Endothelial cell of umbilical vein (primary cell): ENCODE measurements at regions not wholly inside any gene's neighbourhood (a gene's known extent, or its start where the extent isn't known, plus 50 kb on each side); places are given as distances from the start of the nearest gene placed in this dataset.

Experiments used
- BruUV-seq: library from RNA; stranded (reverse); fragments of 400-500 nt; replicated peaks from 2 replicates; lab custom pipeline; 2021; lab: Mats Ljungman, UMichigan
- CTCF ChIA-PET: fragments of 300-600, 350-600 bp; sonication (Branson Sonifier 250); formaldehyde crosslinking; loops from one replicate; lab custom pipeline; 2021; ENCODE audit warnings: antibody characterized with exemption, inconsistent platforms; lab: Charles Lee
- POLR2A ChIA-PET: fragments of 300-600, 350-600 bp; sonication (Branson Sonifier 250); formaldehyde crosslinking; loops from one replicate; lab custom pipeline; 2021; ENCODE audit warnings: antibody characterized with exemption, inconsistent platforms; lab: Charles Lee
- DNase-seq: peaks from one replicate; pipeline ENCODE4 v3.0.0-alpha.2; 2011; ENCODE audit warnings: low read depth, low spot score
- FAIRE-seq: peaks from 2 replicates; lab custom pipeline; 2011; peaks lifted over from hg19 to GRCh38; lab: Jason Lieb, UNC
- H2AFZ ChIP-seq: 2 replicates; pipeline ENCODE4 v1.6.0; 2012; ENCODE audit warnings: low read depth, low read length, control low read depth, inconsistent platforms
- H3K27ac ChIP-seq: 2 replicates; pipeline ENCODE4 v1.5.1; 2011; ENCODE audit warnings: low read depth, mild to moderate bottlenecking, control low read depth, low read length, moderate library complexity; ENCODE audit not compliant: insufficient read depth
- H3K27me3 ChIP-seq, 2 experiments: 2 replicates each; pipeline versions ENCODE4 v1.6.0 to v1.6.1; 2011; ENCODE audit warnings: low read length in 2 of 2, mixed read lengths in 1 of 2; ENCODE audit not compliant: control insufficient read depth in 2 of 2, insufficient read depth in 2 of 2
- H3K36me3 ChIP-seq, 2 experiments: 2 replicates in 1 of 2; 3 replicates in 1 of 2; pipeline ENCODE4 v1.5.1; 2011; ENCODE audit warnings: low read length in 2 of 2, mild to moderate bottlenecking in 1 of 2, moderate library complexity in 1 of 2; ENCODE audit not compliant: control insufficient read depth in 2 of 2, insufficient read depth in 2 of 2; ENCODE audit errors: extremely low read depth in 1 of 2
- H3K4me1 ChIP-seq: 3 replicates; pipeline ENCODE4 v1.5.1; 2011; ENCODE audit warnings: mild to moderate bottlenecking, low read length; ENCODE audit not compliant: control insufficient read depth, insufficient read depth; ENCODE audit errors: extremely low read depth
- H3K4me2 ChIP-seq: 2 replicates; pipeline ENCODE4 v1.6.1; 2011; ENCODE audit warnings: low read length, control low read depth, mixed read lengths; ENCODE audit not compliant: insufficient read depth
- H3K4me3 ChIP-seq, 3 experiments: fragments of 200-600 bp in 1 of 3; sonication (generic), shearing (Covaris generic) in 1 of 3; replicated peaks in 1 of 3; 2 replicates each; pipeline ENCODE4 v1.5.1; 2011 to 2016; ENCODE audit warnings: control low read depth in 3 of 3, low read length in 3 of 3, mild to moderate bottlenecking in 2 of 3, inconsistent platforms in 1 of 3, low read depth in 1 of 3, moderate library complexity in 1 of 3; ENCODE audit not compliant: insufficient read depth in 1 of 3
- H3K79me2 ChIP-seq: 2 replicates; pipeline ENCODE4 v1.6.0; 2012; ENCODE audit warnings: low read length, inconsistent platforms; ENCODE audit not compliant: control insufficient read depth, insufficient read depth
- H3K9ac ChIP-seq: replicated peaks from 2 replicates; pipeline ENCODE3; 2011; ENCODE audit warnings: low read length, control low read depth; ENCODE audit not compliant: insufficient read depth; ENCODE audit errors: extremely low read depth
- H3K9me1 ChIP-seq: replicated peaks from 3 replicates; pipeline ENCODE4 v1.6.0; 2011; ENCODE audit warnings: mild to moderate bottlenecking, low read length; ENCODE audit not compliant: control insufficient read depth, insufficient read depth; ENCODE audit errors: extremely low read depth
- H3K9me3 ChIP-seq: replicated peaks from 2 replicates; pipeline ENCODE4 v1.5.1; 2012; ENCODE audit warnings: low read length, inconsistent platforms; ENCODE audit not compliant: control insufficient read depth, insufficient read depth
- H4K20me1 ChIP-seq: replicated peaks from 2 replicates; pipeline ENCODE3; 2011; ENCODE audit warnings: mild to moderate bottlenecking, low read length; ENCODE audit not compliant: control insufficient read depth, insufficient read depth; ENCODE audit errors: extremely low read depth
- EZH2 ChIP-seq: IDR thresholded peaks from 2 replicates; pipeline ENCODE4 v1.6.1; 2012; ENCODE audit warnings: borderline replicate concordance, low read depth, mild to moderate bottlenecking, moderate library complexity, low read length, inconsistent platforms; ENCODE audit not compliant: severe bottlenecking
- FOS ChIP-seq: IDR thresholded peaks from 2 replicates; pipeline ENCODE4 v1.6.1; 2011; ENCODE audit warnings: mild to moderate bottlenecking, low read length, moderate library complexity, borderline replicate concordance; ENCODE audit not compliant: insufficient read depth
- GATA2 ChIP-seq: IDR thresholded peaks from 2 replicates; pipeline ENCODE4 v1.7.0; 2011; ENCODE audit warnings: low read depth, mild to moderate bottlenecking, moderate library complexity, mixed read lengths, low read length; ENCODE audit not compliant: insufficient read length, insufficient read depth
- JUN ChIP-seq: IDR thresholded peaks from 2 replicates; pipeline ENCODE4 v1.6.1; 2011; ENCODE audit warnings: borderline replicate concordance, low read depth; ENCODE audit not compliant: insufficient read length, insufficient read depth
- MYC ChIP-seq: IDR thresholded peaks from one replicate; pipeline ENCODE4 v1.6.1; 2011; ENCODE audit warnings: mild to moderate bottlenecking, low read depth, low read length
- POLR2A ChIP-seq: IDR thresholded peaks from 2 replicates; pipeline ENCODE4 v1.6.1; 2012; ENCODE audit warnings: low read depth, mild to moderate bottlenecking, control low read depth, low read length
- POLR2AphosphoS5 ChIP-seq: IDR thresholded peaks from 2 replicates; pipeline ENCODE4 v1.6.1; 2012; ENCODE audit warnings: low read depth, mild to moderate bottlenecking, control low read depth, low read length, moderate library complexity; ENCODE audit not compliant: insufficient read depth
- dilution Hi-C: fragments of 300-500 bp; cut with MboI; formaldehyde crosslinking; loops from one replicate; pipeline ENCODE4 v1.15.0; 2019; ENCODE audit warnings: low sequenced_read_pairs; ENCODE audit not compliant: extremely low pct_ligation_motif_present
- intact Hi-C: fragments of 100-400 bp; cut with micrococcal nuclease; formaldehyde crosslinking; loops from one replicate; pipeline ENCODE4 v1.10.0; 2022
- TF ChIP-seq, protein P1 (sequence below): IDR thresholded peaks from 2 replicates; pipeline ENCODE4 v1.6.1; 2011; ENCODE audit not compliant: insufficient read depth, insufficient read length
- TF ChIP-seq, protein P2 (sequence below), 2 donors: IDR thresholded peaks; 1 replicate in 1 of 2; 2 replicates in 1 of 2; pipeline ENCODE4 v1.5.1; 2011; ENCODE audit warnings: low read length in 2 of 2, mild to moderate bottlenecking in 2 of 2, moderate library complexity in 2 of 2, control low read depth in 1 of 2, inconsistent platforms in 1 of 2, low read depth in 1 of 2; ENCODE audit not compliant: insufficient read depth in 1 of 2; ENCODE audit errors: extremely low read depth in 1 of 2

DNA sequence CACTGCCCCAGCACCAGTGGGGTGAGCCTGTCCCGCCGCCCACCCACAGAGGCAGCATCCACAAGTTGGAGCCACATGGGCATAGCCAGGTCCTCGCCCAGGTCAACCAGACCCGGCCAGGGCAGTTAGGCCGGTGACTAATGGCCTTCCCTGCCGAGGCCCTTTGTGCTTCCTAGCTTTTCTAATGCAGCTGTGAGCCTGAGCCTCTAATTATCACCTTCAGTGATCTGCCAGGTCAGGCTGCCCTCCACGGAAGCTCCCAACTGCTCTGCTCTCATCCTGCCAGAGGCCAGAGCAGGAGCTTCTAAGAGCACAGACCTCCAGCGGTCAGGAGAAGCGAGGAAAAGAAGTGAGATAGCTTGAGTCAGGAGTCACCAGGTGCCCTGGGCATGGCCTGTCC, 87.1 kb upstream of the PPP1R26 start:
- FAIRE-seq (no peak), DNase-seq (no peak)
- ChIA-PET CTCF (no interaction called here), POLR2A (no interaction called here)
- Histone ChIP-seq H3K9ac (no peak overlapping the region), H3K27ac (no peak overlapping the region), H2AFZ (no peak overlapping the region), H3K9me3 (peaks cover 5% of the 10 kb centered on the region), H3K4me1 (no peaks in the 10 kb centered on the region), H3K79me2 (no peaks in the 10 kb centered on the region), H3K36me3 (no peaks in the 10 kb centered on the region), H3K4me2 (no peak overlapping the region), H3K27me3 (no peaks in the 10 kb centered on the region), H4K20me1 (no peaks in the 10 kb centered on the region), H3K4me3 (no peak overlapping the region), H3K9me1 (no peaks in the 10 kb centered on the region)
- dilution Hi-C loops = no loop called here
- no TSS peak for BruUV-seq
- intact Hi-C loops = no loop called here
- TF ChIP-seq MYC (no peak), FOS (no peak), GATA2 (no peak), POLR2A (no peak), EZH2 (no peak), JUN (no peak), POLR2AphosphoS5 (no peak)
- TF ChIP-seq, protein P1, sequence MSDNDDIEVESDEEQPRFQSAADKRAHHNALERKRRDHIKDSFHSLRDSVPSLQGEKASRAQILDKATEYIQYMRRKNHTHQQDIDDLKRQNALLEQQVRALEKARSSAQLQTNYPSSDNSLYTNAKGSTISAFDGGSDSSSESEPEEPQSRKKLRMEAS = no peak
- TF ChIP-seq, protein P2, sequence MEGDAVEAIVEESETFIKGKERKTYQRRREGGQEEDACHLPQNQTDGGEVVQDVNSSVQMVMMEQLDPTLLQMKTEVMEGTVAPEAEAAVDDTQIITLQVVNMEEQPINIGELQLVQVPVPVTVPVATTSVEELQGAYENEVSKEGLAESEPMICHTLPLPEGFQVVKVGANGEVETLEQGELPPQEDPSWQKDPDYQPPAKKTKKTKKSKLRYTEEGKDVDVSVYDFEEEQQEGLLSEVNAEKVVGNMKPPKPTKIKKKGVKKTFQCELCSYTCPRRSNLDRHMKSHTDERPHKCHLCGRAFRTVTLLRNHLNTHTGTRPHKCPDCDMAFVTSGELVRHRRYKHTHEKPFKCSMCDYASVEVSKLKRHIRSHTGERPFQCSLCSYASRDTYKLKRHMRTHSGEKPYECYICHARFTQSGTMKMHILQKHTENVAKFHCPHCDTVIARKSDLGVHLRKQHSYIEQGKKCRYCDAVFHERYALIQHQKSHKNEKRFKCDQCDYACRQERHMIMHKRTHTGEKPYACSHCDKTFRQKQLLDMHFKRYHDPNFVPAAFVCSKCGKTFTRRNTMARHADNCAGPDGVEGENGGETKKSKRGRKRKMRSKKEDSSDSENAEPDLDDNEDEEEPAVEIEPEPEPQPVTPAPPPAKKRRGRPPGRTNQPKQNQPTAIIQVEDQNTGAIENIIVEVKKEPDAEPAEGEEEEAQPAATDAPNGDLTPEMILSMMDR (IDR thresholded peaks at IDR 0.05; ENCODE audit: extremely low read depth in 1 of 2, insufficient read depth in 1 of 2, low read depth in 1 of 2, low read length in 2 of 2) = no peak
